ENCODE measurements at regions not wholly inside any gene's neighbourhood (a gene's known extent, or its start where the extent isn't known, plus 50 kb on each side); places are given as distances from the start of the nearest gene placed in this dataset.

GRCh38 chr5:22998362-22998761, 145.2 kb upstream of the CDH12 start:
- H3K27me3 ChIP-seq = no peaks in the 10 kb centered on the region
- H3K27ac ChIP-seq = no peak overlapping the region
- no peak for DNase-seq
- H3K4me3 ChIP-seq = no peak overlapping the region
- no peak for TF ChIP-seq CTCF (IDR thresholded peaks at IDR 0.05)
- TF ChIP-seq POLR2A (IDR thresholded peaks at IDR 0.05) = no peak
- H3K9me3 ChIP-seq = no peaks in the 10 kb centered on the region
- H3K36me3 ChIP-seq (ENCODE audit: low read depth, missing control alignments) = no peaks in the 10 kb centered on the region
- intact Hi-C loops (cut with DNase I; ENCODE audit: low total_unique reads) = no loop called here
- no peaks in the 10 kb centered on the region for H3K4me1 ChIP-seq

- Histone ChIP-seq H3K27me3 (no peaks in the 10 kb centered on the region), H3K27ac (no peak overlapping the region), H3K36me3 (ENCODE audit: low read depth, missing control alignments) (no peaks in the 10 kb centered on the region), H3K9me3 (no peaks in the 10 kb centered on the region), H3K4me1 (no peaks in the 10 kb centered on the region), H3K4me3 (no peak overlapping the region)
- intact Hi-C loops (cut with DNase I; ENCODE audit: low total_unique reads) = no loop called here
- TF ChIP-seq POLR2A (IDR thresholded peaks at IDR 0.05) (no peak), CTCF (IDR thresholded peaks at IDR 0.05) (no peak)
- WGBS, 2 donors = 76 to 83% methylated on average over 6 of the region's 6 CpGs
- no peak for DNase-seq
Observed at GRCh38 chr5:22988937-22989336, 135.8 kb upstream of the CDH12 start.

DNA sequence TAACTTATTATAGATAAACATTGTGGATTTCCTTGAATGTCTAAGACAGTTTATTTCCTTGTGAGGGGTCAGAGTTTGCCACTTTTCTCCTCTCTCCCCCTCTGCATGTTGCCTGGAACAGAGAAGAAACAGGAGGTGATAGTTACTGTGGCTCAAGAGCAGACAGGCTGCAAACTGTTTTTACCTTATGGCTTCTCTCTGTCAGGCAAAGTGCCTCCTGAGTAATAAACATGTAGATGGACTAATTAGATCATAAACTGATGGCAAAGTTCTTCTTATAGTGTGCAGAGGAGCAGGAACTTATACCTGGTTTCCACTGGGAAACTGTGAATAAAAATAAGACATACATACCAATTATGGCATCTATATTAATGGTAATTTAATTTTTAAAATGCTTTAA, 133.1 kb upstream of the CDH12 start:
- no peaks in the 10 kb centered on the region for H3K9me3 ChIP-seq
- no peak overlapping the region for H3K27ac ChIP-seq
- no peaks in the 10 kb centered on the region for H3K27me3 ChIP-seq
- H3K36me3 ChIP-seq (ENCODE audit: low read depth, missing control alignments) = no peaks in the 10 kb centered on the region
- H3K4me1 ChIP-seq = no peaks in the 10 kb centered on the region
- intact Hi-C loops (cut with DNase I; ENCODE audit: low total_unique reads) = no loop called here
- TF ChIP-seq POLR2A (IDR thresholded peaks at IDR 0.05) (no peak), CTCF (IDR thresholded peaks at IDR 0.05) (no peak)
- no peak for DNase-seq
- no peak overlapping the region for H3K4me3 ChIP-seq

DNA sequence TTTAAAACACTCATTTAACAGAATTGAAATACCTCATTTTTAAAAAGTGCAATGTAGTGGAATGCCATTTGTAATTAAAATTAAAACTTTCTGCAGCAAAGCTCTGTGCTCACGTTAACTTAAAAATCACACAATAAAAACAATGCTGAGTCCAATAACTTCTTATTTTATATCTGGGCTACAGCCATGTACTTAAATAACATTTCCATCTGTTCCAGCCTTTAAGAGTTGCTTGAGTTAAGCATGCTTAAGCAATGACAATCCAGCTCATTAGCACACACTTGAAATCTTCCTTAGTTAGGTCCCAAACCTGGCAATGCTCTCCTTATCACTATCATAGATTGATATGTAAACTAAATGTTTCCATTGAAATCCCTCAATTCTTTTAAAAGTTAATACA, 132.3 kb upstream of the CDH12 start:
- no peaks in the 10 kb centered on the region for H3K4me1 ChIP-seq
- intact Hi-C loops (cut with DNase I; ENCODE audit: low total_unique reads) = no loop called here
- no peak overlapping the region for H3K4me3 ChIP-seq
- H3K27ac ChIP-seq = no peak overlapping the region
- no peak for DNase-seq
- no peaks in the 10 kb centered on the region for H3K9me3 ChIP-seq
- H3K27me3 ChIP-seq = no peaks in the 10 kb centered on the region
- no peaks in the 10 kb centered on the region for H3K36me3 ChIP-seq (ENCODE audit: low read depth, missing control alignments)
- WGBS, 2 donors = 64 to 65% methylated on average over 1 of the region's 1 CpG
- TF ChIP-seq CTCF (IDR thresholded peaks at IDR 0.05) (no peak), POLR2A (IDR thresholded peaks at IDR 0.05) (no peak)

- Histone ChIP-seq H3K9me3 (no peaks in the 10 kb centered on the region), H3K27ac (no peak overlapping the region), H3K36me3 (ENCODE audit: low read depth, missing control alignments) (no peaks in the 10 kb centered on the region), H3K4me3 (no peak overlapping the region), H3K4me1 (no peaks in the 10 kb centered on the region), H3K27me3 (no peaks in the 10 kb centered on the region)
- TF ChIP-seq POLR2A (IDR thresholded peaks at IDR 0.05) (no peak), CTCF (IDR thresholded peaks at IDR 0.05) (no peak)
- intact Hi-C loops (cut with DNase I; ENCODE audit: low total_unique reads) = no loop called here
- WGBS, 2 donors = 90 to 94% methylated on average over 2 to 8 of the region's 8 CpGs
- DNase-seq = no peak
Observed at GRCh38 chr5:22970956-22971618, 117.9 kb upstream of the CDH12 start.

Measured in testis (tissue), 2 donors.